Neural progenitor cell (in vitro differentiated cells): ENCODE measurements at regions not wholly inside any gene's neighbourhood (a gene's known extent, or its start where the extent isn't known, plus 50 kb on each side); places are given as distances from the start of the nearest gene placed in this dataset.

Experiments
- DNase-seq: peaks from one replicate; pipeline ENCODE4 v3.0.0-alpha.2; 2016; ENCODE audit warnings: low spot score
- H2AFZ ChIP-seq: fragments of 200-600 bp; sonication (generic); replicated peaks from 2 replicates; pipeline ENCODE4 v1.6.1; 2016; ENCODE audit warnings: antibody characterized with exemption
- H3F3A ChIP-seq: fragments of 200-600 bp; sonication (generic); 2 replicates; pipeline ENCODE4 v1.6.1; 2016; ENCODE audit warnings: antibody characterized with exemption, low read depth
- H3K27ac ChIP-seq: fragments of 200-600 bp; sonication (generic); 2 replicates; pipeline ENCODE4 v1.5.1; 2016; ENCODE audit warnings: mild to moderate bottlenecking
- H3K27me3 ChIP-seq: fragments of 200-600 bp; sonication (generic); 2 replicates; pipeline ENCODE4 v1.6.1; 2016; ENCODE audit warnings: mild to moderate bottlenecking, moderate library complexity
- H3K36me3 ChIP-seq: fragments of 200-600 bp; sonication (generic); 2 replicates; pipeline ENCODE4 v1.5.1; 2016
- H3K4me1 ChIP-seq: fragments of 200-600 bp; sonication (generic); 2 replicates; pipeline ENCODE4 v1.6.1; 2016; ENCODE audit warnings: mixed run types
- H3K4me2 ChIP-seq: fragments of 200-600 bp; sonication (generic); 2 replicates; pipeline ENCODE4 v1.6.1; 2016
- H3K4me3 ChIP-seq: fragments of 200-600 bp; sonication (generic); 2 replicates; pipeline ENCODE4 v1.5.1; 2016
- H3K79me2 ChIP-seq: fragments of 200-600 bp; sonication (generic); 2 replicates; pipeline ENCODE4 v1.6.1; 2016; ENCODE audit warnings: low read depth
- H3K9ac ChIP-seq: fragments of 200-600 bp; sonication (generic); 2 replicates; pipeline ENCODE4 v1.6.1; 2016
- H3K9me3 ChIP-seq: fragments of 200-600 bp; sonication (generic); 2 replicates; pipeline ENCODE4 v1.5.1; 2016; ENCODE audit warnings: low read depth
- H4K20me1 ChIP-seq: fragments of 200-600 bp; sonication (generic); 2 replicates; pipeline ENCODE4 v1.6.1; 2016; ENCODE audit warnings: low read depth
- H3K27ac Mint-ChIP-seq: 3 replicates; pipeline ENCODE4 v1.8.0; 2021; ENCODE audit warnings: mixed read lengths
- H3K27me3 Mint-ChIP-seq: 2 replicates; pipeline ENCODE4 v1.8.0; 2022; ENCODE audit warnings: low read depth, mild to moderate bottlenecking, inconsistent platforms, moderate library complexity, mixed read lengths; ENCODE audit not compliant: insufficient read depth
- H3K36me3 Mint-ChIP-seq: 3 replicates; pipeline ENCODE4 v1.8.0; 2021; ENCODE audit warnings: mixed read lengths
- H3K4me1 Mint-ChIP-seq: 3 replicates; pipeline ENCODE4 v1.8.0; 2021; ENCODE audit warnings: mixed read lengths
- H3K4me3 Mint-ChIP-seq: 3 replicates; pipeline ENCODE4 v1.8.0; 2021; ENCODE audit warnings: mild to moderate bottlenecking, moderate library complexity, mixed read lengths
- H3K9me3 Mint-ChIP-seq: 3 replicates; pipeline ENCODE4 v1.8.0; 2020; ENCODE audit warnings: mixed read lengths
- EZH2 ChIP-seq: fragments of 200-600 bp; sonication (generic); IDR thresholded peaks from 2 replicates; pipeline ENCODE4 v1.6.1; 2017; ENCODE audit warnings: antibody characterized with exemption, mild to moderate bottlenecking, moderate library complexity
- EZH2phosphoT487 ChIP-seq: fragments of 200-600 bp; sonication (generic); IDR thresholded peaks from 2 replicates; pipeline ENCODE4 v1.6.1; 2017; ENCODE audit warnings: antibody characterized with exemption
- TF ChIP-seq, protein P1 (sequence below): fragments of 200-600 bp; sonication (generic); IDR thresholded peaks from 2 replicates; pipeline ENCODE4 v1.5.1; 2017; ENCODE audit warnings: antibody characterized with exemption, mild to moderate bottlenecking

DNA sequence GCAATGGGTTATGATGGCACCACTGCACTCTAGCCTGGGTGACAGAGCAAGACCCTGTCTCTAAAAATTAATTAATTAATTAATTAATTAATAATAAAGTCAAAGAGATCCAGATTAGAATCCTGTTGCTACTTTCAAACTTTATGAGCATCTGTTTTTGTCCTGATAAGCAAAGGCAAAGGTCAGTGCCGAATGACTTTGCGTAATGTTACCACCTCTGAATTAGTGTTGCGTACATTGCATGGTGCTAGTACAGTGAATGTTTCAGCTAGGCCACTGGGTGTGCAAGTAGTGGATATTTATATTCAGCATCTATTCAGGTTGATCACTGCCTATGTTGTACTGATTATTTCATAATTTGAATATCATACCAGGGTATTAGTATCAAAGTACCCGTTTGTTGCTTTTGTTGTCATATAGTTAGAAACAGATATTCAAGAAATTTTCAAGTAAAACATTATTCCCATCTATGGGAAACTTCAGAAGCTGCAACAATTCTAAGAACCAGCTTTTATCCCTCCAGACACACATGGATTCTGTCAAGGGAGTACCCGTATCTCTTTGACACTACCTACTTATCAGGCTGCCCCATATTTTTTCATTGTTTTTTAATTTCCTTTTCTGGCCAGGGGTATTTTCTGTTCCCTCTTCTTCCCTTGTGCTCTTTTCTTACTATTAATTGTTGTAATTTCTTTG lies 127.1 kb upstream of the GRM7 start:
- H3K27me3 ChIP-seq: no peaks in the 10 kb centered on the region
- H3K4me1 ChIP-seq: peaks cover 5% of the 10 kb centered on the region
- Mint-ChIP-seq H3K4me1 (no peaks in the 10 kb centered on the region), H3K4me3 (no peak overlapping the region), H3K27ac (no peak overlapping the region), H3K9me3 (no peaks in the 10 kb centered on the region), H3K36me3 (no peaks in the 10 kb centered on the region), H3K27me3 (no peaks in the 10 kb centered on the region)
- no peaks in the 10 kb centered on the region for H3K9me3 ChIP-seq
- H3K9ac ChIP-seq: no peak overlapping the region
- no peaks in the 10 kb centered on the region for H4K20me1 ChIP-seq
- H3K4me3 ChIP-seq: no peak overlapping the region
- DNase-seq: no peak
- no peak overlapping the region for H2AFZ ChIP-seq
- H3K79me2 ChIP-seq: no peaks in the 10 kb centered on the region
- no peak overlapping the region for H3K27ac ChIP-seq
- no peaks in the 10 kb centered on the region for H3K36me3 ChIP-seq
- peaks cover 3% of the 10 kb centered on the region for H3F3A ChIP-seq
- TF ChIP-seq, protein P1, sequence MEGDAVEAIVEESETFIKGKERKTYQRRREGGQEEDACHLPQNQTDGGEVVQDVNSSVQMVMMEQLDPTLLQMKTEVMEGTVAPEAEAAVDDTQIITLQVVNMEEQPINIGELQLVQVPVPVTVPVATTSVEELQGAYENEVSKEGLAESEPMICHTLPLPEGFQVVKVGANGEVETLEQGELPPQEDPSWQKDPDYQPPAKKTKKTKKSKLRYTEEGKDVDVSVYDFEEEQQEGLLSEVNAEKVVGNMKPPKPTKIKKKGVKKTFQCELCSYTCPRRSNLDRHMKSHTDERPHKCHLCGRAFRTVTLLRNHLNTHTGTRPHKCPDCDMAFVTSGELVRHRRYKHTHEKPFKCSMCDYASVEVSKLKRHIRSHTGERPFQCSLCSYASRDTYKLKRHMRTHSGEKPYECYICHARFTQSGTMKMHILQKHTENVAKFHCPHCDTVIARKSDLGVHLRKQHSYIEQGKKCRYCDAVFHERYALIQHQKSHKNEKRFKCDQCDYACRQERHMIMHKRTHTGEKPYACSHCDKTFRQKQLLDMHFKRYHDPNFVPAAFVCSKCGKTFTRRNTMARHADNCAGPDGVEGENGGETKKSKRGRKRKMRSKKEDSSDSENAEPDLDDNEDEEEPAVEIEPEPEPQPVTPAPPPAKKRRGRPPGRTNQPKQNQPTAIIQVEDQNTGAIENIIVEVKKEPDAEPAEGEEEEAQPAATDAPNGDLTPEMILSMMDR: no peak
- TF ChIP-seq EZH2phosphoT487: no peak
- no peak for TF ChIP-seq EZH2
- H3K4me2 ChIP-seq: no peak overlapping the region

GRCh38 chr3:6734395-6734746 lies 126.5 kb upstream of the GRM7 start:
- Mint-ChIP-seq H3K4me1 (peaks cover 4% of the 10 kb centered on the region), H3K9me3 (no peaks in the 10 kb centered on the region), H3K27ac (no peak overlapping the region), H3K36me3 (no peaks in the 10 kb centered on the region), H3K4me3 (no peak overlapping the region), H3K27me3 (no peaks in the 10 kb centered on the region)
- Histone ChIP-seq H4K20me1 (no peaks in the 10 kb centered on the region), H3K4me1 (peaks cover 11% of the 10 kb centered on the region), H3K9ac (no peak overlapping the region), H3K36me3 (no peaks in the 10 kb centered on the region), H3K79me2 (no peaks in the 10 kb centered on the region), H3K4me2 (no peak overlapping the region), H2AFZ (no peak overlapping the region), H3K27ac (no peak overlapping the region), H3K27me3 (no peaks in the 10 kb centered on the region), H3F3A (peaks cover 8% of the 10 kb centered on the region), H3K9me3 (no peaks in the 10 kb centered on the region), H3K4me3 (no peak overlapping the region)
- no peak for DNase-seq
- TF ChIP-seq EZH2phosphoT487: no peak
- no peak for TF ChIP-seq EZH2
- TF ChIP-seq, protein P1: no peak

DNA sequence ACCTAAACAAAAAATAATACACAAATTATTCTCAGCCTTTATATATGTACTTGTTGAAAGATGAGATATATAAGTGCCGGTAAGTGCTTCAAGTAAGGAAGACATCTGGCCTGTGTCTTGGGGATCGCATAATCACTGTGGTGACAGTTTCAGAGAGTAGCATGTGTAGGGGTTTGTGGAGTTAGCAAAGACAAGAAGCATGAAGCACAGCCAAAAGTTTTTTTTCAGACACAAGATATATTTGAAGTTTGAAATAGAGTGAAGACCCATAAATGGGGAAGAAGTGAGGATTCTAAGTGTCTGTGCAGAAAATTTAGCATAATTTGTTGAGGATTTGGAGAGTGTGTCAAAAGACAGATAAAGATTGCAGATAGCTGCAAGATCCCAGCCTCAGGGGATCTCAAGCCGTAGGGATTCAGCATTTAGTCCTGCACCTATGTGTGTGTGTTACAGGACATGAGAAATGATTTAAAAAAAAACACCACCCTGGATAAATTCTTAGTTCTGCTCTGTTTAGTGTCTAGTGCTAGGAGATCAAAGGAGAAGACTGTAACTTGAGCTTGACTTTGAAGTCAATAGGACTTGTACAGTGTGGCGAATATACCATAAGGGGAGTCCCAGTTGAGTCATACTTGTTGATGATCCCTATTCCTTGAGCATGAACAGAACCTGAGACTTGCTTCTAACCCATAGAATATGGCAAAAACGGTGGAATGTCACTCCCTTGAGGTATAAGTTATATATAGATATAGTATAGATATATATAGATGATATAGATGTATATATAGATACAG lies 123.9 kb upstream of the GRM7 start:
- no peaks in the 10 kb centered on the region for H3K36me3 Mint-ChIP-seq
- H3K79me2 ChIP-seq: no peaks in the 10 kb centered on the region
- H3K4me3 ChIP-seq: no peak overlapping the region
- TF ChIP-seq, protein P1: no peak
- H3K27me3 Mint-ChIP-seq: no peaks in the 10 kb centered on the region
- H3K27ac ChIP-seq: no peak overlapping the region
- peaks cover 6% of the 10 kb centered on the region for H3K4me1 Mint-ChIP-seq
- no peak overlapping the region for H3K9ac ChIP-seq
- H3K36me3 ChIP-seq: no peaks in the 10 kb centered on the region
- no peak overlapping the region for H3K4me3 Mint-ChIP-seq
- no peaks in the 10 kb centered on the region for H3K27me3 ChIP-seq
- peaks cover 11% of the 10 kb centered on the region for H3F3A ChIP-seq
- H3K4me2 ChIP-seq: no peak overlapping the region
- no peak overlapping the region for H3K27ac Mint-ChIP-seq
- no peaks in the 10 kb centered on the region for H4K20me1 ChIP-seq
- no peaks in the 10 kb centered on the region for H3K9me3 Mint-ChIP-seq
- H2AFZ ChIP-seq: no peak overlapping the region
- peaks cover 20% of the 10 kb centered on the region for H3K4me1 ChIP-seq
- DNase-seq: no peak
- H3K9me3 ChIP-seq: no peaks in the 10 kb centered on the region
